GM13977 (cell line): ENCODE measurements at regions not wholly inside any gene's neighbourhood (a gene's known extent, or its start where the extent isn't known, plus 50 kb on each side); places are given as distances from the start of the nearest gene placed in this dataset.

Source experiments
- DNase-seq: peaks from one replicate; pipeline ENCODE4 v3.0.0; 2012; ENCODE audit warnings: low spot score
- CTCF ChIP-seq: IDR thresholded peaks from 2 replicates; pipeline ENCODE4 v1.5.1; 2012; ENCODE audit warnings: mild to moderate bottlenecking, control low read depth; ENCODE audit not compliant: insufficient read depth; ENCODE audit errors: extremely low read depth, missing control alignments
- in situ Hi-C: fragments of 300-500 bp; cut with MboI; formaldehyde crosslinking; loops from one replicate; pipeline ENCODE4 v1.12.0; 2022; ENCODE audit warnings: low sequenced_read_pairs, low pct_unique_long_range_greater_than_20kb, mixed read lengths, inconsistent platforms; ENCODE audit not compliant: unreplicated experiment

- TF ChIP-seq CTCF = no peak
- in situ Hi-C loops = no loop called here
- DNase-seq = no peak
Observed at GRCh38 chr6:25028328-25028727, 92.6 kb upstream of the RIPOR2 start.

- TF ChIP-seq CTCF = no peak
- DNase-seq = no peak
- in situ Hi-C loops = no loop called here
Observed at GRCh38 chr6:25032934-25033333, 97.2 kb upstream of the RIPOR2 start.

GRCh38 chr6:25034431-25034921 lies 98.7 kb upstream of the RIPOR2 start:
- in situ Hi-C loops = no loop called here
- TF ChIP-seq CTCF = no peak
- no peak for DNase-seq

GRCh38 chr6:25035174-25035511 lies 99.4 kb upstream of the RIPOR2 start:
- in situ Hi-C loops = no loop called here
- DNase-seq = no peak
- no peak for TF ChIP-seq CTCF

GRCh38 chr6:25035512-25036435 lies 100.0 kb upstream of the RIPOR2 start:
- DNase-seq = no peak
- in situ Hi-C loops = no loop called here
- TF ChIP-seq CTCF = no peak

GRCh38 chr6:25036461-25036860 lies 100.7 kb upstream of the RIPOR2 start:
- TF ChIP-seq CTCF = no peak
- DNase-seq = no peak
- in situ Hi-C loops = no loop called here

- no peak for TF ChIP-seq CTCF
- no peak for DNase-seq
- in situ Hi-C loops = no loop called here
Observed at GRCh38 chr6:25038300-25038699, 102.5 kb upstream of the RIPOR2 start.
